ENCODE measurements at regions not wholly inside any gene's neighbourhood (a gene's known extent, or its start where the extent isn't known, plus 50 kb on each side); places are given as distances from the start of the nearest gene placed in this dataset.

GRCh38 chr2:236653863-236654262 lies 84.2 kb downstream of the ACKR3 start:
- TF ChIP-seq CTCF (IDR thresholded peaks at IDR 0.05) (no peak), POLR2A (IDR thresholded peaks at IDR 0.05) (no peak)

Data from body of pancreas (tissue), 4 donors.